IMR-90 (cell line): ENCODE measurements at regions not wholly inside any gene's neighbourhood (a gene's known extent, or its start where the extent isn't known, plus 50 kb on each side); places are given as distances from the start of the nearest gene placed in this dataset.

ENCODE experiments used
- ATAC-seq: fragments of 200-7000 bp; cut with Tn5 transposase; 2 replicates; pipeline ENCODE4 v1.9.1; 2020; ENCODE audit warnings: low read depth, mild to moderate bottlenecking, moderate library complexity
- BruUV-seq: library from RNA; stranded (reverse); fragments of 400-500 nt; replicated peaks from 2 replicates; lab custom pipeline; 2021; lab: Mats Ljungman, UMichigan
- CTCF ChIA-PET: fragments of 300-600 bp; formaldehyde crosslinking; extraction: SDS; loops from one replicate; lab custom pipeline; 2021; ENCODE audit warnings: antibody characterized with exemption; lab: Yijun Ruan, JAX
- POLR2A ChIA-PET: fragments of 300-600 bp; sonication (Branson Sonifier 250); formaldehyde crosslinking; loops from one replicate; lab custom pipeline; 2022; ENCODE audit warnings: antibody characterized with exemption; ENCODE audit not compliant: unreplicated experiment; lab: Charles Lee
- DNase-seq: peaks from one replicate; pipeline ENCODE4 v3.0.0; 2013
- H2AFZ ChIP-seq: replicated peaks from 2 replicates; pipeline ENCODE3; 2013; ENCODE audit warnings: low read length, mild to moderate bottlenecking; ENCODE audit not compliant: poor library complexity
- H2AK5ac ChIP-seq: 2 replicates; pipeline ENCODE4 v1.6.1; 2013; ENCODE audit warnings: low read depth, low read length, inconsistent platforms
- H2AK9ac ChIP-seq: replicated peaks from 2 replicates; pipeline ENCODE3; 2013; ENCODE audit warnings: mild to moderate bottlenecking, low read depth, low read length, moderate library complexity; ENCODE audit not compliant: poor library complexity
- H2BK120ac ChIP-seq: 2 replicates; pipeline ENCODE4 v1.6.1; 2013; ENCODE audit warnings: low read depth, low read length, inconsistent platforms
- H2BK15ac ChIP-seq: 3 replicates; pipeline ENCODE4 v1.6.1; 2013; ENCODE audit warnings: low read depth, low read length, inconsistent platforms
- H2BK20ac ChIP-seq: 2 replicates; pipeline ENCODE4 v1.6.1; 2013; ENCODE audit warnings: low read depth, mild to moderate bottlenecking, inconsistent platforms, low read length, moderate library complexity
- H2BK5ac ChIP-seq: 2 replicates; pipeline ENCODE4 v1.6.1; 2013; ENCODE audit warnings: mild to moderate bottlenecking, low read depth, low read length, inconsistent platforms; ENCODE audit not compliant: poor library complexity, severe bottlenecking
- H3K14ac ChIP-seq: replicated peaks from 2 replicates; pipeline ENCODE4 v1.6.1; 2013; ENCODE audit warnings: low read depth, low read length, inconsistent platforms
- H3K18ac ChIP-seq: 2 replicates; pipeline ENCODE4 v1.6.1; 2013; ENCODE audit warnings: low read depth, low read length, control low read depth
- H3K23ac ChIP-seq: 2 replicates; pipeline ENCODE4 v1.6.1; 2013; ENCODE audit warnings: low read depth, low read length, inconsistent platforms
- H3K27ac ChIP-seq: 2 replicates; pipeline ENCODE4 v1.5.1; 2013; ENCODE audit warnings: mild to moderate bottlenecking, control low read depth, low read length; ENCODE audit not compliant: insufficient read depth
- H3K27me3 ChIP-seq: 2 replicates; pipeline ENCODE4 v1.6.1; 2013; ENCODE audit warnings: low read length; ENCODE audit not compliant: control insufficient read depth, insufficient read depth
- H3K36me3 ChIP-seq: 2 replicates; pipeline ENCODE4 v1.6.1; 2013; ENCODE audit warnings: low read length, mixed read lengths; ENCODE audit not compliant: control insufficient read depth, insufficient read depth
- H3K4ac ChIP-seq: 2 replicates; pipeline ENCODE4 v1.6.1; 2013; ENCODE audit warnings: low read depth, low read length, inconsistent platforms
- H3K4me1 ChIP-seq: 2 replicates; pipeline ENCODE4 v1.6.1; 2013; ENCODE audit warnings: low read length, mixed read lengths; ENCODE audit not compliant: control insufficient read depth, insufficient read depth
- H3K4me2 ChIP-seq: 2 replicates; pipeline ENCODE4 v1.6.1; 2013; ENCODE audit warnings: low read depth, mild to moderate bottlenecking, control low read depth, low read length, moderate library complexity
- H3K4me3 ChIP-seq: 2 replicates; pipeline ENCODE4 v1.5.1; 2013; ENCODE audit warnings: low read depth, mild to moderate bottlenecking, control low read depth, low read length, moderate library complexity; ENCODE audit not compliant: insufficient read depth
- H3K56ac ChIP-seq: 2 replicates; pipeline ENCODE4 v1.6.1; 2013; ENCODE audit warnings: low read length, inconsistent platforms; ENCODE audit not compliant: insufficient read depth; ENCODE audit errors: extremely low read depth
- H3K79me1 ChIP-seq, 2 experiments: 2 replicates each; pipeline ENCODE4 v1.6.1; 2013; ENCODE audit warnings: low read length in 2 of 2, inconsistent platforms in 1 of 2, low read depth in 1 of 2
- H3K9ac ChIP-seq: 2 replicates; pipeline ENCODE4 v1.6.1; 2013; ENCODE audit warnings: low read depth, low read length, control low read depth
- H3K9me1 ChIP-seq: 2 replicates; pipeline ENCODE4 v1.6.1; 2013; ENCODE audit warnings: low read length, inconsistent platforms; ENCODE audit not compliant: insufficient read depth
- H3K9me3 ChIP-seq: 2 replicates; pipeline ENCODE4 v1.6.1; 2013; ENCODE audit warnings: low read length; ENCODE audit not compliant: control insufficient read depth, insufficient read depth
- H4K20me1 ChIP-seq: 2 replicates; pipeline ENCODE4 v1.6.1; 2013; ENCODE audit warnings: low read length, inconsistent platforms; ENCODE audit not compliant: insufficient read depth
- H4K5ac ChIP-seq: 2 replicates; pipeline ENCODE4 v1.6.1; 2013; ENCODE audit warnings: mild to moderate bottlenecking, low read depth, low read length, control low read depth
- H4K8ac ChIP-seq, 2 experiments: 2 replicates each; pipeline ENCODE4 v1.6.1; 2013; ENCODE audit warnings: low read depth in 2 of 2, low read length in 2 of 2, control low read depth in 1 of 2, inconsistent platforms in 1 of 2
- H4K91ac ChIP-seq: 2 replicates; pipeline ENCODE4 v1.6.1; 2013; ENCODE audit warnings: low read depth, low read length, inconsistent platforms; ENCODE audit not compliant: insufficient read depth
- RCOR1 ChIP-seq: IDR thresholded peaks from 2 replicates; pipeline ENCODE4 v1.6.1; 2012; ENCODE audit warnings: mild to moderate bottlenecking, low read length, improper control_type of control experiment; ENCODE audit not compliant: insufficient replicate concordance
- WGBS, 2 experiments: methylation state at CpG; one replicate each; pipeline versions ENCODE4 v1.1.5 to v1.1.7; 2013; ENCODE audit warnings: missing lambda C conversion rate in 2 of 2; ENCODE audit not compliant: insufficient read length in 1 of 2; ENCODE audit errors: extremely low coverage in 2 of 2; 5-methylcytosine and 5-hydroxymethylcytosine counted together
- dilution Hi-C: fragments of 300-500 bp; cut with HindIII; formaldehyde crosslinking; loops from one replicate; pipeline ENCODE4 v1.14.3; 2018; ENCODE audit warnings: low sequenced_read_pairs; ENCODE audit not compliant: unreplicated experiment
- in situ Hi-C: fragments of 300-500 bp; cut with MboI; formaldehyde crosslinking; loops from 3 replicates; pipeline ENCODE4 v1.14.3; 2019; ENCODE audit warnings: low sequenced_read_pairs, inconsistent platforms, mixed read lengths
- intact Hi-C: fragments of 100-400 bp; cut with micrococcal nuclease; formaldehyde crosslinking; loops from 2 replicates; pipeline ENCODE4 v1.10.0; 2022

DNA sequence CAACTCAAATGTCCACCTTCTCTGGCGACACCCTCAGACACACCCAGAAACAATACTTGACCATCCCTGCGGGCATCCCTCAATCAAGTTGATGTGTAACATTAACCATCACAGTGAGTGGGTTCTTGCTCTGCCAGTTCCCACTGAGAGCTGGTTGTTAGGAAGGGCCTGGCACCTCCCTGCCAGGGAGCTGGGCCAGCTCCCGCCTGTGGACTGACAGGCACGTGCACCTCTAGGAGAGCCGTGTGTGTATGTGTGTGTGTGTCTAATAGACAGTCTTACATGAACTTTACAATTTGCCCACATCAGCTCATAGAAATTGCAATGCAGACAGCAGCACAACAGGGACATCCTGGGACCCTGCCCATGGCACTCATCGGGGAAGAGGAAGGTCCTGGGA lies 298.7 kb downstream of the SHANK2 start:
- Histone ChIP-seq H3K9ac (no peak overlapping the region), H3K27me3 (no peaks in the 10 kb centered on the region), H2AK9ac (no peak overlapping the region), H3K36me3 (no peaks in the 10 kb centered on the region), H2BK5ac (no peak overlapping the region), H3K4me3 (no peak overlapping the region), H3K18ac (no peak overlapping the region), H4K91ac (no peak overlapping the region), H3K79me1 (no peaks in the 10 kb centered on the region; a peak in 1 of 4 replicates), H3K4me1 (no peaks in the 10 kb centered on the region), H3K4ac (no peak overlapping the region), H4K20me1 (no peaks in the 10 kb centered on the region; the same call in 1 of the 2 replicates), H4K5ac (no peak overlapping the region), H3K9me1 (no peaks in the 10 kb centered on the region), H2BK120ac (no peak overlapping the region), H2BK20ac (no peak overlapping the region), H3K56ac (no peak overlapping the region), H3K9me3 (no peaks in the 10 kb centered on the region; the same call in 1 of the 2 replicates), H2BK15ac (no peak overlapping the region), H3K4me2 (no peak overlapping the region), H3K27ac (no peak overlapping the region), H3K23ac (no peak overlapping the region), H4K8ac (no peak overlapping the region), H2AK5ac (no peak overlapping the region), H3K14ac (no peak overlapping the region), H2AFZ (no peak overlapping the region)
- intact Hi-C loops, result no loop called here
- ChIA-PET POLR2A (no interaction called here), CTCF (no interaction called here)
- BruUV-seq, result no TSS peak
- no CpG with 5 or more reads among the region's 6 CpGs for WGBS, 2 experiments
- dilution Hi-C loops, result no loop called here
- in situ Hi-C loops, result no loop called here
- TF ChIP-seq RCOR1, result no peak
- ATAC-seq (no peak), DNase-seq (no peak)
